Activated CD4-positive, alpha-beta T cell treated with anti-CD3 and anti-CD28 coated beads, Interleukin-2, Interleukin-4, amounts not matched to agents 100 ng/mL and 50 ng/mL, durations not matched to agents 16 hours and 8 hours (primary cell): ENCODE measurements at regions not wholly inside any gene's neighbourhood (a gene's known extent, or its start where the extent isn't known, plus 50 kb on each side); places are given as distances from the start of the nearest gene placed in this dataset.

ENCODE experiments used
- DNase-seq: peaks from one replicate; pipeline ENCODE4 v3.0.0-alpha.2; 2020; ENCODE audit warnings: low spot score

GRCh38 chr3:80308637-80309036 lies 540.8 kb upstream of the ROBO1 start:
- DNase-seq = no peak

- no peak for DNase-seq
Measured at GRCh38 chr3:80307844-80308243, 540.0 kb upstream of the ROBO1 start.

GRCh38 chr3:80297720-80298119 lies 529.9 kb upstream of the ROBO1 start:
- DNase-seq = no peak

- DNase-seq = no peak
Measured at GRCh38 chr3:80285388-80285787, 517.6 kb upstream of the ROBO1 start.

GRCh38 chr3:80283783-80284182 lies 516.0 kb upstream of the ROBO1 start:
- no peak for DNase-seq

GRCh38 chr3:80278056-80278455 lies 510.3 kb upstream of the ROBO1 start:
- DNase-seq = no peak

GRCh38 chr3:80275120-80275519 lies 507.3 kb upstream of the ROBO1 start:
- DNase-seq = no peak

GRCh38 chr3:80263260-80263659 lies 495.5 kb upstream of the ROBO1 start:
- DNase-seq = no peak

- DNase-seq = no peak
Measured at GRCh38 chr3:80261082-80261481, 493.3 kb upstream of the ROBO1 start.

- no peak for DNase-seq
Measured at GRCh38 chr3:80259736-80260135, 491.9 kb upstream of the ROBO1 start.

- DNase-seq = no peak
Measured at GRCh38 chr3:80252113-80252512, 484.3 kb upstream of the ROBO1 start.

- no peak for DNase-seq
Measured at GRCh38 chr3:80247766-80248165, 480.0 kb upstream of the ROBO1 start.

GRCh38 chr3:80244390-80244789 lies 476.6 kb upstream of the ROBO1 start:
- DNase-seq = no peak

GRCh38 chr3:80241791-80242190 lies 474.0 kb upstream of the ROBO1 start:
- no peak for DNase-seq

- no peak for DNase-seq
Measured at GRCh38 chr3:80239301-80239700, 471.5 kb upstream of the ROBO1 start.

GRCh38 chr3:80238606-80239005 lies 470.8 kb upstream of the ROBO1 start:
- DNase-seq = no peak

- no peak for DNase-seq
Measured at GRCh38 chr3:80238152-80238551, 470.4 kb upstream of the ROBO1 start.

- DNase-seq = no peak
Measured at GRCh38 chr3:80234706-80235105, 466.9 kb upstream of the ROBO1 start.

GRCh38 chr3:80233576-80233975 lies 465.8 kb upstream of the ROBO1 start:
- no peak for DNase-seq

- DNase-seq = no peak
Measured at GRCh38 chr3:80232760-80233159, 465.0 kb upstream of the ROBO1 start.

GRCh38 chr3:80230962-80231361 lies 463.2 kb upstream of the ROBO1 start:
- DNase-seq = no peak

- DNase-seq = no peak
Measured at GRCh38 chr3:80227216-80227615, 459.4 kb upstream of the ROBO1 start.

- no peak for DNase-seq
Measured at GRCh38 chr3:80215191-80215590, 447.4 kb upstream of the ROBO1 start.

GRCh38 chr3:80213086-80213485 lies 445.3 kb upstream of the ROBO1 start:
- DNase-seq = no peak

GRCh38 chr3:80192936-80193335 lies 425.1 kb upstream of the ROBO1 start:
- no peak for DNase-seq
